ENCODE measurements at regions not wholly inside any gene's neighbourhood (a gene's known extent, or its start where the extent isn't known, plus 50 kb on each side); places are given as distances from the start of the nearest gene placed in this dataset.

- H3K27me3 Mint-ChIP-seq: peaks cover 1% of the 10 kb centered on the region
- no peaks in the 10 kb centered on the region for H3K36me3 Mint-ChIP-seq (ENCODE audit: low read depth)
These were observed 199.7 kb upstream of the CHRNA7 start for GRCh38 chr15:31830591-31830990.

GRCh38 chr15:31831596-31831995 lies 198.7 kb upstream of the CHRNA7 start:
- Mint-ChIP-seq H3K4me1 (no peaks in the 10 kb centered on the region), H3K4me3 (no peak overlapping the region), H3K27me3 (peaks cover 1% of the 10 kb centered on the region), H3K9me3 (no peaks in the 10 kb centered on the region), H3K36me3 (ENCODE audit: low read depth) (no peaks in the 10 kb centered on the region), H3K27ac (no peak overlapping the region)
- intact Hi-C loops (cut with micrococcal nuclease): no loop called here
- no peak for TF ChIP-seq CTCF (IDR thresholded peaks at IDR 0.05)
- ChIA-PET CTCF (no interaction called here), POLR2A (no interaction called here)
- DNase-seq (no peak), ATAC-seq (ENCODE audit: low read depth) (no peak)

More at GRCh38 chr15:31830591-31830990, 199.7 kb upstream of the CHRNA7 start:
- intact Hi-C loops (cut with micrococcal nuclease): no loop called here
- ATAC-seq (ENCODE audit: low read depth) (no peak), DNase-seq (no peak)
- no peak for TF ChIP-seq CTCF (IDR thresholded peaks at IDR 0.05)
- no peaks in the 10 kb centered on the region for H3K9me3 Mint-ChIP-seq
- ChIA-PET POLR2A (no interaction called here), CTCF (no interaction called here)
- H3K27ac Mint-ChIP-seq: no peak overlapping the region
- no peaks in the 10 kb centered on the region for H3K4me1 Mint-ChIP-seq
- H3K4me3 Mint-ChIP-seq: no peak overlapping the region

GRCh38 chr15:31834654-31835053 lies 195.7 kb upstream of the CHRNA7 start:
- CTCF ChIA-PET: no interaction called here
- ATAC-seq (ENCODE audit: low read depth) (no peak), DNase-seq (no peak)
- no peak overlapping the region for H3K4me3 Mint-ChIP-seq
- intact Hi-C loops (cut with micrococcal nuclease): no loop called here
- H3K27ac Mint-ChIP-seq: no peak overlapping the region
- H3K27me3 Mint-ChIP-seq: peaks cover 1% of the 10 kb centered on the region
- no peaks in the 10 kb centered on the region for H3K9me3 Mint-ChIP-seq
- H3K4me1 Mint-ChIP-seq: no peaks in the 10 kb centered on the region
- no peak for TF ChIP-seq CTCF (IDR thresholded peaks at IDR 0.05)
- H3K36me3 Mint-ChIP-seq (ENCODE audit: low read depth): no peaks in the 10 kb centered on the region
- POLR2A ChIA-PET: no interaction called here

- Mint-ChIP-seq H3K27ac (no peak overlapping the region), H3K4me1 (no peaks in the 10 kb centered on the region), H3K36me3 (ENCODE audit: low read depth) (no peaks in the 10 kb centered on the region), H3K9me3 (no peaks in the 10 kb centered on the region), H3K27me3 (peaks cover 1% of the 10 kb centered on the region), H3K4me3 (no peak overlapping the region)
- ChIA-PET CTCF (no interaction called here), POLR2A (no interaction called here)
- no peak for DNase-seq
- no peak for ATAC-seq (ENCODE audit: low read depth)
- TF ChIP-seq CTCF (IDR thresholded peaks at IDR 0.05): no peak
- intact Hi-C loops (cut with micrococcal nuclease): no loop called here
These were observed 190.9 kb upstream of the CHRNA7 start for GRCh38 chr15:31839388-31839787.

- no peaks in the 10 kb centered on the region for H3K4me1 Mint-ChIP-seq
- DNase-seq (no peak), ATAC-seq (ENCODE audit: low read depth) (no peak)
- intact Hi-C loops (cut with micrococcal nuclease): no loop called here
- H3K9me3 Mint-ChIP-seq: no peaks in the 10 kb centered on the region
- no peak overlapping the region for H3K4me3 Mint-ChIP-seq
- CTCF ChIA-PET: no interaction called here
- H3K27ac Mint-ChIP-seq: no peak overlapping the region
- TF ChIP-seq CTCF (IDR thresholded peaks at IDR 0.05): no peak
- POLR2A ChIA-PET: no interaction called here
- no peaks in the 10 kb centered on the region for H3K36me3 Mint-ChIP-seq (ENCODE audit: low read depth)
- no peaks in the 10 kb centered on the region for H3K27me3 Mint-ChIP-seq
These were observed 189.4 kb upstream of the CHRNA7 start for GRCh38 chr15:31840849-31841476.

Data from activated B cell treated with CpG ODN at 0.5 μM for 24 hours (primary cell).